GM21529 (cell line): ENCODE measurements at regions not wholly inside any gene's neighbourhood (a gene's known extent, or its start where the extent isn't known, plus 50 kb on each side); places are given as distances from the start of the nearest gene placed in this dataset.
"Not testable (repeated sequence)": the region's sequence is repeated elsewhere in the genome, so short reads cannot be mapped to it uniquely, and the experiment has no call there.

Experiments used
- ATAC-seq: cut with Tn5 transposase; IDR thresholded peaks from one replicate; pipeline ENCODE4 v1.9.1; 2021; ENCODE audit not compliant: unreplicated experiment

DNA sequence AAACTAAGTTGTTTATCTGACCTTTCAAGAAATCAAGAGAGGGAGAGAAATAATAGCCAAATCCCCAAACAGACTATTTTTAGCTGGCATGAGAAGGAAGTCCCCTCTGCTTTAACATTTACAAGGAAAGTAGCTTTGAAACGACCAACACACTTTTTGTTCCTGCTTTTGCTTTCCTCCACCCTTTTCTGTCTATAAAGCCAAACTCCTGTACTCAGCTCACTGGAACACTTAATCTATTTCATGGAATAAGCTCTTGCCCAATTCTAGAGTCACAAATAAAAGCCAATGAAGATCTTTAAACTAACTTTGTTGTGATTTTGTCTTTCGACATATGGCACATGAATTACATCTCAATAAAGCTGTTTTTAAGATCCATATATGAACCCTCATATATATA lies 86.8 kb upstream of the CCDC71L start:
- ATAC-seq, result no peak

- no peak for ATAC-seq
Measured at GRCh38 chr7:106749165-106749564, 88.2 kb upstream of the CCDC71L start.

DNA sequence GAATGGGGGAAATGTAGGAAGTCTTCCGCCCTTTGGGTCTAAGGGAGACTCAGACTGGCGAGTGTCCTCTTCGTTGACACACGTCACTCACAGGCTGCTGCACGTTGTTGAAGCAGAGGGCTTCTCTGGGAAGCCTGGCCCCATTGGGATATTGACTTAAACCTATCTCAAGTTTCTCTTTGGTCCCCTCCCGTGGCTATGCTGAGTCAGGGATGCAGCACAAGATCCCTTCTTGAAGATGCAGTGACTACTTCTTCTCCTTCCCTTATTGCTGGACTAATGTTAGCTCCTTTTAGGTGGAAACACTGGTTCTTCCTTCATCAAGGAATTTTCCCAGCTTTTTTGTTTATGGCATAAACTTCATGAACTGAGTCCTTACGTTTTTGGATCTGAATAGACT lies 89.8 kb upstream of the CCDC71L start:
- ATAC-seq, result no peak

- no peak for ATAC-seq
Measured at GRCh38 chr7:106752367-106752766, 91.4 kb upstream of the CCDC71L start.

DNA sequence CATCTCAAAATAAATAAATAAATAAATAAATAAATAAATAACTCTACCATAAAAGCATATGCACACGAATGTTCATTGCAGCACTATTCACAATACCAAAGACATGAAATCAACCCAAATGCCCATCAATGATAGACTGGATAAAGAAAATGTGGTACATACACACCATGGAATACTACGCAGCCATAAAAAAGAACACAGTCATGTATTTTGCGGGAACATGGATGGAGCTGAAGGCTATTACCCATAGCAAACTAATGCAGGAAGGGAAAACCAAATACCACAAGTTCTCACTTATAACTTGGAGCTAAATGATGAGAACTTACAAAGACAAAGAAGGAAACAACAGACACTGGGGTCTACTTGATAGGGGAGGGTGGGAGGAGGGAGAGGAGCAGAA lies 94.1 kb upstream of the CCDC71L start:
- not testable (repeated sequence) for ATAC-seq

- ATAC-seq, result no peak
Measured at GRCh38 chr7:106755641-106756040, 94.7 kb upstream of the CCDC71L start.

- ATAC-seq, result no peak
Measured at GRCh38 chr7:106756071-106756470, 95.1 kb upstream of the CCDC71L start.

GRCh38 chr7:106756884-106757283 lies 95.9 kb upstream of the CCDC71L start:
- no peak for ATAC-seq

GRCh38 chr7:106757846-106758245 lies 96.9 kb upstream of the CCDC71L start:
- ATAC-seq, result no peak

DNA sequence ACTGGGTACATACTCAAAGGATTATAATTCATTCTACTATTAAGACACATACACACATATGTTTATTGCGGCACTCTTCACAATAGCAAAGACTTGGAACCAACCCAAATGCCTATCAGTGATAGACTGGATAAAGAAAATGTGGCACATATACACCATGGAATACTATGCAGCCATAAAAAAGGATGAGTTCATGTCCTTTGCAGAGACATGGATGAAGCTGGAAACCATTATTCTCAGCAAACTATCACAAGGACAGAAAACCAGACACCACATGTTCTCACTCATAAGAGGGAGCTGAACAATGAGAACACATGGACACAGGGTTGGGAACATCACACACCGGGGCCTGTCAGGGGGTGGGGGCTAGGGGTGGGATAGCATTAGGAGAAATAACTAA lies 101.9 kb upstream of the CCDC71L start:
- ATAC-seq, result not testable (repeated sequence)

- ATAC-seq, result no peak
Measured at GRCh38 chr7:106763717-106764116, 101.4 kb upstream of the PIK3CG start.

- no peak for ATAC-seq
Measured at GRCh38 chr7:106765727-106766355, 99.2 kb upstream of the PIK3CG start.

DNA sequence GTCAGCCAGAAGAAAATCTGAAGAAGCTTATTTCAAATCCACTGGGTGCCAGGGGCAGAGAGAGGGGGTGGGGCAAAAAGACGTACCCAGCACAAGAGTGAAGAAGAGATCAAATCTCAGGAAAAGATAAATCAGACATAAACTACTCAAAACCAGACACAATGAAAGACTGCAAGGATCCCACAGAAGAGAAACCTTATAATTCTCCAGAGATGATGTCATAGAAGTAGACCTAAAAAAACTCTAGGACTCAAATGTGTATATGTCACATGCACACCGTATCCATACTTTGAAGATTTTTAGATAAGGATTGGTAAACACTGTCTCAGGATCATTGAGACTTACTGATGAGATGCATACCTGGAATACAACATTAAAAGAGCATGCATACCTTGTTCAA lies 98.5 kb upstream of the PIK3CG start:
- no peak for ATAC-seq

DNA sequence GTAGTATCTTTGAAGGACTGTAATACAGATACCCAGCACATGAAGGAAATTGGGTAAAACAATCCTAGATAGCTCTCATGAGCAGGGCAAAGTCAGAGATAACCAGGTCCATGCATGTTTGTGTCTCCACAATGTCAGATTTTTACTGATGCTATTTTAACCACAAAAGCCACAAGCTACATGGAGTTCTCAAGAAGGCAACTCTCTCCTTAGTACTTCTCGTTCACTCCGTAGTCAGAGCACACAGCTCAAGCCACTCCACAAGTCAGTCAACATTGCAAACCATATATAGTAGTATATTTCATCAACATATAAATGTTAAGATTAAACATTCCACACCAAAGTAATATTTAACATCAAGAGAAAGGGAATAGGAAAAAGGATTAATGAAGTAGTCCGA lies 98.0 kb upstream of the PIK3CG start:
- ATAC-seq, result no peak

- ATAC-seq, result peak; percentile 75
Measured at GRCh38 chr7:106767498-106768323, 97.4 kb upstream of the PIK3CG start.

GRCh38 chr7:106768324-106768751 lies 96.7 kb upstream of the PIK3CG start:
- ATAC-seq, result peak; percentile 78

GRCh38 chr7:106770191-106770590 lies 94.9 kb upstream of the PIK3CG start:
- no peak for ATAC-seq

DNA sequence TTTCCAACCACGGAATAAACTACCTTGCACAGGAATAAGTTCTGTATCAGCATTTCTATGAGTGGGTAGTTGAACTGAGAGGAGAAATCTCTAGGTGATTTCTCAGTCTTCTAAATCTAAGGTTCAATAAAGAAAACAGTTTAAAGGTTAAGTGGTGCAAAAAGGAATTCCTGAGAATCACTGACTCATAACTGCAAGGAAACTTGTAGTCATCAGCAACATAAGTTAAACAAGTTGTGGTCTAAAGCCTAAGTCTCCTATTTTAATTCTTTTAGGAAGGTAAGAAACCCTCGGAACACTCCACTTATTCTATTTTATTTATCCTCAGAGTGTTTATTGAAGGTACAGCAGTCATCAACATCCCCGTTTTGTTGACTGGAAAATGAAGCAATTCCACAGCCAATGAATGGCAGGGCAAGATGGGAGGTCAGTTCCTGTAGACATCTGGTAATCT lies 92.4 kb upstream of the PIK3CG start:
- no peak for ATAC-seq

DNA sequence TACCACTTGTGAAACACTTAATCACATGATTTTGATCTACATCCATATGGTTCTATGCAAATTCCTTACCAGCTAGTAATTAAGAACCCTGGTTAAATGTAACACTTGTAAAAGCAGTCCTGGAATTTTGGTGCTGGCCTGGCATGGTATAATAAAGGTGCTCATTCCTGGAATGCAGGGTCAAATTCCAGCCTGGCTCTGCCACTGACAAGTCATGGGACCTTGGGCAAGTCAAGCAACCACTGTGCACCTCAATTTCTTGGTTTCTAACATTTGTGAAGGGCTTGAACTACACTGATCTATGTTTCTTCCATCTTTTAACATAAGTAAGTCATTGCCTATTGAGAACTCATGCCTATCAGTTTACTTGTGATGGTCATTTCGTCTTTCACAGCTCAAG lies 91.9 kb upstream of the PIK3CG start:
- ATAC-seq, result no peak

DNA sequence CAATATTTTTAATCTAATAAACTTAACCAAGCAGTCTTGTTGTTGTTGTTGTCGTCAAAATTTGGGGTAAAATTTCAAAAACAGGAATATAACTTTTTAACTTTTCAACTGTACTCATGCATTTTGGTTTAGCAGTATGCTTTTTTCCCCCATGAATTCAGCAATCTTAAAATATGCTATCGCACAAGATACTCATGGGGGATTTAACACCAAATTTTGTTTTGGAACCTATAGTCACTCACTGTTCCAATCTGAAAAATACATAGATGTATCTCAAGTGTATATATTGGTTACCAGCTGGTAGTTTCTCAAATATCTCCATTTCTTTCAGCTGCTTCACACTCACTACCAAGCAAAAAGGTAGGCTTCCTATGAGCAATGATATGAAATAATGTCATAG lies 91.4 kb upstream of the PIK3CG start:
- ATAC-seq, result no peak

DNA sequence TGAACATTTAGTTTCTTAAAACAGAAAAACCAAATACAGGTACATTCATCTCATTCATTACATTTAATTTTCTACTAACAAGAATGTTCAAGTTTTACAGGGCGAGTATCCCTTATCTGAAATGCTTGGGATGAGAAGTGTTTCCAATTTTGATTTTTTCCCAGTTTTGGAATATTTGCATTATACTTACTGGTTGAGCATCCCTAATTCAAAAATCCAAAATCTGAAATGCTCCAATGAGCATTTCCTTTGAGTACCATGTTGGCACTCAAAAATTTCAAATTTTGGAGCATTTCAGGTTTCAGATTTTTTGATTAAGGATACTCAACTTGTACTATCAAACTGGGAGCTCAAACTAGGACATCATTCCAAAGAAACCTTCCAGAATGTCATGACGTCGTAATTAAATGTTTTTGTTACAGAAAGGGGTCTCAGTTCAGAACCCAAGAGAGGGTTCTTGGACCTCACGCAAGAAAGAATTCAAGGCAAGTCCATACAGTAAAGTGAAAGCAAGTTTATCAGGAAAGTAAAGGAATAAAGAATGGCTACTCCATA lies 90.8 kb upstream of the PIK3CG start:
- no peak for ATAC-seq
